ENCODE measurements at regions not wholly inside any gene's neighbourhood (a gene's known extent, or its start where the extent isn't known, plus 50 kb on each side); places are given as distances from the start of the nearest gene placed in this dataset.

DNA sequence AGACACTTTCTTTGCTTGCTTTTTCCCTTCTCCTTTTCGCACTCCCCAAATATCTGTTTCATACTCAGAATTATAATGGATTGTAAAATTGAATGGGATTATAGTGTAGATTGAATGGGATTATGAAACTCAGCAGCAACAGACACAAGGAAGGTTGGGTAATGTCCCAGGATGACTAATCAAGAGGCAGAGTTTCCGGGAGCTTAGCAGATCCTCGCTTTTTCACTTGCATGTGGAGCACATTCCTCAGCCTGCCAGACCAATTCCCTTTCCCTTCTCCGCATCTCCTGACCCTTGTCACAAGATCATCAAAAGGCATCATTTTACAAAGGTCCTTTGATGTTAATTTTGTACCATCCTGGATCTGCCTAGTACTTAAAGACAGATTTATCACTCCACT is 55.1 kb upstream of the SLC1A1 start:
- Histone ChIP-seq H3K4me3 (ENCODE audit: low read length) (no peak overlapping the region), H3K4me1 (ENCODE audit: control insufficient read depth, low read depth, low read length) (peaks cover 1% of the 10 kb centered on the region), H3K27ac (ENCODE audit: low read depth, low read length) (no peak overlapping the region), H3K23ac (ENCODE audit: low read length) (no peak overlapping the region), H3K79me2 (ENCODE audit: control insufficient read depth, insufficient read depth, low read length) (no peaks in the 10 kb centered on the region), H3K79me1 (ENCODE audit: low read length) (no peaks in the 10 kb centered on the region), H2BK5ac (ENCODE audit: low read length) (no peak overlapping the region), H3K4ac (ENCODE audit: low read depth, low read length) (no peak overlapping the region), H3K27me3 (ENCODE audit: insufficient read depth, low read length, poor library complexity) (no peaks in the 10 kb centered on the region), H3K4me2 (ENCODE audit: low read length) (no peak overlapping the region), H4K5ac (ENCODE audit: low read length) (no peak overlapping the region), H3K18ac (ENCODE audit: low read length) (no peak overlapping the region), H2BK120ac (ENCODE audit: low read depth, low read length) (no peak overlapping the region), H4K8ac (ENCODE audit: low read depth, low read length) (no peak overlapping the region), H3K9ac (ENCODE audit: low read length) (no peak overlapping the region), H2AK5ac (ENCODE audit: low read length) (no peak overlapping the region), H2BK15ac (replicated peaks; ENCODE audit: low read depth) (no peak overlapping the region), H3K36me3 (ENCODE audit: control insufficient read depth, insufficient read depth, low read length) (no peaks in the 10 kb centered on the region), H3K56ac (ENCODE audit: low read length) (no peak overlapping the region)
- DNase-seq, result peak; percentile 71
- WGBS (ENCODE audit: extremely low coverage, insufficient coverage, low lambda C conversion rate), result no CpG with 5 or more reads among the region's 4 CpGs

DNA sequence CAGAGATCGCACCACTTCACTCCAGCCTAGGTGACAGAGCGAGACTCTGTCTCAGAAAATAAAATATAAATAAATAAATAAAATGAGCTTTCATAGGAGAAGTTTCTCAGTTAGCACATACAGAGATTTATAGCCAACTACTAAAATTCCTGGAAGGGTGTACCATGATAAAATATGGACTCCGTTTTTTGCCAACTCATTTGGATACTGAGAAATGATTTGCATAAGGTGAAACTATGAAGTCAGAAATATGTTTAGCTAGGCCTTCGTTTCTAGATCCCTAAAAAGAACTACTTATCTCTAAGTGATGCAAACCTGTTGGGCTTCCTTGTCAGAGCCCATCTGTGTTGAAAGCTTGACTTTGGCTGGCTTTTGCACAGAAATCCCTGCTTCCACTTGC is 56.9 kb upstream of the SLC1A1 start:
- Histone ChIP-seq H3K79me2 (ENCODE audit: control insufficient read depth, insufficient read depth, low read length) (no peaks in the 10 kb centered on the region), H3K27ac (ENCODE audit: low read depth, low read length) (no peak overlapping the region), H2BK120ac (ENCODE audit: low read depth, low read length) (no peak overlapping the region), H3K4me1 (ENCODE audit: control insufficient read depth, low read depth, low read length) (peaks cover 1% of the 10 kb centered on the region), H3K56ac (ENCODE audit: low read length) (no peak overlapping the region), H3K27me3 (ENCODE audit: insufficient read depth, low read length, poor library complexity) (no peaks in the 10 kb centered on the region), H4K8ac (ENCODE audit: low read depth, low read length) (no peak overlapping the region), H3K79me1 (ENCODE audit: low read length) (no peaks in the 10 kb centered on the region), H3K4me3 (ENCODE audit: low read length) (no peak overlapping the region), H2BK15ac (replicated peaks; ENCODE audit: low read depth) (no peak overlapping the region), H3K23ac (ENCODE audit: low read length) (no peak overlapping the region), H3K36me3 (ENCODE audit: control insufficient read depth, insufficient read depth, low read length) (no peaks in the 10 kb centered on the region), H3K4me2 (ENCODE audit: low read length) (no peak overlapping the region), H2AK5ac (ENCODE audit: low read length) (no peak overlapping the region), H3K9ac (ENCODE audit: low read length) (no peak overlapping the region), H2BK5ac (ENCODE audit: low read length) (no peak overlapping the region), H4K5ac (ENCODE audit: low read length) (no peak overlapping the region), H3K4ac (ENCODE audit: low read depth, low read length) (no peak overlapping the region), H3K18ac (ENCODE audit: low read length) (no peak overlapping the region)
- no CpG with 5 or more reads among the region's 4 CpGs for WGBS (ENCODE audit: extremely low coverage, insufficient coverage, low lambda C conversion rate)
- DNase-seq, result no peak

- H3K56ac ChIP-seq (ENCODE audit: low read length), result no peak overlapping the region
- no peak overlapping the region for H4K8ac ChIP-seq (ENCODE audit: low read depth, low read length)
- H2AK5ac ChIP-seq (ENCODE audit: low read length), result no peak overlapping the region
- H3K27me3 ChIP-seq (ENCODE audit: insufficient read depth, low read length, poor library complexity), result no peaks in the 10 kb centered on the region
- no peak overlapping the region for H3K4me2 ChIP-seq (ENCODE audit: low read length)
- H3K36me3 ChIP-seq (ENCODE audit: control insufficient read depth, insufficient read depth, low read length), result no peaks in the 10 kb centered on the region
- H2BK120ac ChIP-seq (ENCODE audit: low read depth, low read length), result no peak overlapping the region
- no peak overlapping the region for H3K23ac ChIP-seq (ENCODE audit: low read length)
- no peak overlapping the region for H3K4me3 ChIP-seq (ENCODE audit: low read length)
- no peak overlapping the region for H2BK15ac ChIP-seq (replicated peaks; ENCODE audit: low read depth)
- H3K4me1 ChIP-seq (ENCODE audit: control insufficient read depth, low read depth, low read length), result peaks cover 1% of the 10 kb centered on the region
- no peak overlapping the region for H3K18ac ChIP-seq (ENCODE audit: low read length)
- no peak overlapping the region for H3K27ac ChIP-seq (ENCODE audit: low read depth, low read length)
- no CpG with 5 or more reads among the region's 3 CpGs for WGBS (ENCODE audit: extremely low coverage, insufficient coverage, low lambda C conversion rate)
- no peak for DNase-seq
- H3K4ac ChIP-seq (ENCODE audit: low read depth, low read length), result no peak overlapping the region
- H3K79me2 ChIP-seq (ENCODE audit: control insufficient read depth, insufficient read depth, low read length), result no peaks in the 10 kb centered on the region
- no peak overlapping the region for H3K9ac ChIP-seq (ENCODE audit: low read length)
- H3K79me1 ChIP-seq (ENCODE audit: low read length), result no peaks in the 10 kb centered on the region
- H2BK5ac ChIP-seq (ENCODE audit: low read length), result no peak overlapping the region
- no peak overlapping the region for H4K5ac ChIP-seq (ENCODE audit: low read length)
Measured at GRCh38 chr9:4430432-4431261, 59.6 kb upstream of the SLC1A1 start.

DNA sequence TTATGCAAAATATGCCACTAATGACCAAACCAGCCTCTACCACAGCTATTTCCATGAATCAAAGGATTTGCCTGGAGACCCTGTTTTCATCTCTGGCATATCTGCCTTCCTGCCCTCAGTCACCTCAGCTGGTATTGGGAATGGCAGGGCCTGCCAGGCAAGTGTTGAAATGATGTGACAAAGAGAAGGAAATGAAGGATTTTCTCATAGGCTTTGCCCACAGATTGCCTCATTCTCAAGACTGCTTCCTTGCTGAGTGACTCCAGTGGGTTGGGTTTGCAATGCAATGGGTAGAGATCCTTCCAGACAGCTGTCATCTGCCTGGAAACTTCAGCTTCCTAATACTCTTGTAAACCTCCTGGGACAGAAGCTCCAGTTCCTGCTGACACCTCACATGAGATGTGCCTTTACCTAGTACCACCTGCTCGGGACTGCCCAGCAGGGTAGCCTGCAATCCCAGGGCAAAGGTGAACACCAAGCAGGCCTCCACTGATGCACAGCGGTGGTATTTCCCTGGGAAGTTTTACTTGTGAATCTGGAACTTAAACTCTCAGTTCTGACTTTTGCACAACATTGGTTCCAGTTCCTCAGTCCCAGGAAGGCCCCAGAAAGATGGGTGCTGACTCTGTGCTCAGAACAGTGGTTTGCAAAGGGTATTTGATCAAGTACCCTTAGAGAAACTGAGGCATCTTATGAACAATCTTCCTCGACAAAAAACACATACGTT is 64.8 kb upstream of the SLC1A1 start:
- no peak overlapping the region for H2BK15ac ChIP-seq (replicated peaks; ENCODE audit: low read depth)
- H3K4ac ChIP-seq (ENCODE audit: low read depth, low read length), result no peak overlapping the region
- H3K4me3 ChIP-seq (ENCODE audit: low read length), result no peak overlapping the region
- no peak overlapping the region for H4K8ac ChIP-seq (ENCODE audit: low read depth, low read length)
- no peak overlapping the region for H3K4me2 ChIP-seq (ENCODE audit: low read length)
- no peaks in the 10 kb centered on the region for H3K79me1 ChIP-seq (ENCODE audit: low read length)
- H3K4me1 ChIP-seq (ENCODE audit: control insufficient read depth, low read depth, low read length), result peaks cover 7% of the 10 kb centered on the region
- no peak overlapping the region for H2BK120ac ChIP-seq (ENCODE audit: low read depth, low read length)
- no peak overlapping the region for H3K18ac ChIP-seq (ENCODE audit: low read length)
- H3K36me3 ChIP-seq (ENCODE audit: control insufficient read depth, insufficient read depth, low read length), result no peaks in the 10 kb centered on the region
- DNase-seq, result no peak
- no CpG with 5 or more reads among the region's 4 CpGs for WGBS (ENCODE audit: extremely low coverage, insufficient coverage, low lambda C conversion rate)
- no peak overlapping the region for H2AK5ac ChIP-seq (ENCODE audit: low read length)
- H3K56ac ChIP-seq (ENCODE audit: low read length), result no peak overlapping the region
- H3K79me2 ChIP-seq (ENCODE audit: control insufficient read depth, insufficient read depth, low read length), result no peaks in the 10 kb centered on the region
- no peak overlapping the region for H4K5ac ChIP-seq (ENCODE audit: low read length)
- H3K23ac ChIP-seq (ENCODE audit: low read length), result no peak overlapping the region
- H2BK5ac ChIP-seq (ENCODE audit: low read length), result no peak overlapping the region
- no peak overlapping the region for H3K9ac ChIP-seq (ENCODE audit: low read length)
- no peaks in the 10 kb centered on the region for H3K27me3 ChIP-seq (ENCODE audit: insufficient read depth, low read length, poor library complexity)
- no peak overlapping the region for H3K27ac ChIP-seq (ENCODE audit: low read depth, low read length)

GRCh38 chr9:4424891-4425290 is 65.4 kb upstream of the SLC1A1 start:
- Histone ChIP-seq H2AK5ac (ENCODE audit: low read length) (no peak overlapping the region), H3K56ac (ENCODE audit: low read length) (no peak overlapping the region), H3K27ac (ENCODE audit: low read depth, low read length) (no peak overlapping the region), H2BK120ac (ENCODE audit: low read depth, low read length) (no peak overlapping the region), H3K27me3 (ENCODE audit: insufficient read depth, low read length, poor library complexity) (no peaks in the 10 kb centered on the region), H3K36me3 (ENCODE audit: control insufficient read depth, insufficient read depth, low read length) (no peaks in the 10 kb centered on the region), H4K5ac (ENCODE audit: low read length) (no peak overlapping the region), H3K79me1 (ENCODE audit: low read length) (no peaks in the 10 kb centered on the region), H3K4me1 (ENCODE audit: control insufficient read depth, low read depth, low read length) (peaks cover 5% of the 10 kb centered on the region), H2BK15ac (replicated peaks; ENCODE audit: low read depth) (no peak overlapping the region), H3K4me3 (ENCODE audit: low read length) (no peak overlapping the region), H3K23ac (ENCODE audit: low read length) (no peak overlapping the region), H3K18ac (ENCODE audit: low read length) (no peak overlapping the region), H3K79me2 (ENCODE audit: control insufficient read depth, insufficient read depth, low read length) (no peaks in the 10 kb centered on the region), H2BK5ac (ENCODE audit: low read length) (no peak overlapping the region), H3K4me2 (ENCODE audit: low read length) (no peak overlapping the region), H4K8ac (ENCODE audit: low read depth, low read length) (no peak overlapping the region), H3K9ac (ENCODE audit: low read length) (no peak overlapping the region), H3K4ac (ENCODE audit: low read depth, low read length) (no peak overlapping the region)
- no CpG with 5 or more reads among the region's 4 CpGs for WGBS (ENCODE audit: extremely low coverage, insufficient coverage, low lambda C conversion rate)
- no peak for DNase-seq

Data from mesendoderm (in vitro differentiated cells).